GM21619 (cell line): ENCODE measurements at regions not wholly inside any gene's neighbourhood (a gene's known extent, or its start where the extent isn't known, plus 50 kb on each side); places are given as distances from the start of the nearest gene placed in this dataset.

Experiments
- ATAC-seq: cut with Tn5 transposase; IDR thresholded peaks from one replicate; pipeline ENCODE4 v1.9.1; 2021; ENCODE audit not compliant: unreplicated experiment

DNA sequence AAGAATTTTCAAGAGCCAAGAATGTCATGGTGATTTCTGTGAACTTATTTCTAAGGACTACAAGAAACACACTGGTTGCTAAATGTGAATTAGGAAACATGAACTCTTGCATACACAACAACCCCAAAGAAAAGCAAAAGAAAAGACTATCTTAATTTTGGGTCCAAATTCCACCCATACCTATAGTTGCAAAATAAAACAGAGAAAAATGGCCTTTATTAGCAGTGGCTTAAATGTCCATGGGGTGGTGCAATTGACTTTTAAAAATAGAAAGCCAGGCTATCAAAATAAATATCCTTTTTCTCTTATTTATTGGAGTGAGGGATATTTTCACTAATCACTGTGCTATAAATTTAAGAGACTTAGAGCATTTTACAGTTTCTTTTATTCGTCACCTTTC lies 80.9 kb upstream of the DPYD start:
- ATAC-seq = no peak

DNA sequence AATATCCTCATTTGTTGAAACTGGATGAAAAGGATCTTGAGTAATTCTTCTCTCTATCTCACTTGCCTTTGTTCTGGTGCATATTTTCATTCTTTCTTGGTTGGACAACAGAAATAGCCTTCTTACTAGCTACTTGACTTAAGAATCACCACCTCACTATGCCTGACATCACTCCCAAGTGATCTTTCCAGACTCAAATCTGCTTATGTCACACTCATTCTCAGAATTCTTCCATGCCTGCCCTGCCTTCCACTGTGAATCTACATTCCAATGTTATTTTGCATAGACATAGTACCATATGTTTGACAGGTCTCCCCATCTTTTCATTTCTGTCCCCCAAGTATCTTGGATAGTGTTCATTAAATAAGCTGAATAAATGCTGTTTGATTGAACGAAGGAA lies 78.5 kb upstream of the DPYD start:
- ATAC-seq = no peak

DNA sequence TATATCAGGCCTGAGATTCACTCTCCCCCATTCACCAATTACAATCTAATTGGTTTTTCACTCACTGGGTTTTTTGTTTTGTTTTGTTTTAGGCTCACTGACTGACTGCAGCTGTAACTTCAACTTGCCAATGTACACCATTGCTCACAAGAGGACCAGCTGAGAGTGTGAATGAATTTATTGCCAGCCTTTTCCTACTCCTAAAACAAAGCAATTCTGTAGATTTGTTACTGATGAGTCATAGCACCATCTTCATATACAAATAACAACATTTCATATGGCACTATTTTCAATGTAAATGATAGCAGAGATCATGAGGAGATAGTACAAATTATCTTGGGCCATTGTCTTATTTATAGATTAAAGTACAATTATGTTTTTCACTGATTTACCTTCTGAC lies 76.0 kb upstream of the DPYD start:
- no peak for ATAC-seq

DNA sequence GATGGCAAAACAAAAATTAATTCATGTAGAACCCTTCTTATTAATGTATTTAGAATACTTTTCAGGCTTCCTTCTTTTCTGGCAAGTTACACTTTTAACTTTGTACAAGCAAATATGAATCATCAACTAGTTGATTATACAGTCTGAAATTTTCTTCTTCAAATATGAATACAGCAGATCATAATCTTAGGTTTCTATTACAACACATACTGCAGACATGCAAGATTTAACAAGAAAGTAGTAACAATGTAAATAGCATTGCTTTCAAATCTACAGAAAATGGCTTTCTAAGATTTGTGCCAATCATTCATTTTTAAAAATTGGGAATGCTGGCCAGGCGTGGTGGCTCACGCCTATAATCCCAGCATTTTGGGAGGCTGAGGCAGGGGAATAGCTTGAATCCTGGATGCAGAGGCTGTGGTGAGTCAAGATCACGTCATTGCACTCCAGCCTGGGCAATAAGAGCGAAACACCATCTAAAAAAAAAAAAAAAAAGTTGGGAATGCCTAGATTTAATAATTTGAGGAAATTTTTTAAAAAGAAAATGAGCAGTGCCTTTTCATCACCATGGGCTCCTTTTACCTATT lies 68.4 kb upstream of the DPYD start:
- no peak for ATAC-seq

DNA sequence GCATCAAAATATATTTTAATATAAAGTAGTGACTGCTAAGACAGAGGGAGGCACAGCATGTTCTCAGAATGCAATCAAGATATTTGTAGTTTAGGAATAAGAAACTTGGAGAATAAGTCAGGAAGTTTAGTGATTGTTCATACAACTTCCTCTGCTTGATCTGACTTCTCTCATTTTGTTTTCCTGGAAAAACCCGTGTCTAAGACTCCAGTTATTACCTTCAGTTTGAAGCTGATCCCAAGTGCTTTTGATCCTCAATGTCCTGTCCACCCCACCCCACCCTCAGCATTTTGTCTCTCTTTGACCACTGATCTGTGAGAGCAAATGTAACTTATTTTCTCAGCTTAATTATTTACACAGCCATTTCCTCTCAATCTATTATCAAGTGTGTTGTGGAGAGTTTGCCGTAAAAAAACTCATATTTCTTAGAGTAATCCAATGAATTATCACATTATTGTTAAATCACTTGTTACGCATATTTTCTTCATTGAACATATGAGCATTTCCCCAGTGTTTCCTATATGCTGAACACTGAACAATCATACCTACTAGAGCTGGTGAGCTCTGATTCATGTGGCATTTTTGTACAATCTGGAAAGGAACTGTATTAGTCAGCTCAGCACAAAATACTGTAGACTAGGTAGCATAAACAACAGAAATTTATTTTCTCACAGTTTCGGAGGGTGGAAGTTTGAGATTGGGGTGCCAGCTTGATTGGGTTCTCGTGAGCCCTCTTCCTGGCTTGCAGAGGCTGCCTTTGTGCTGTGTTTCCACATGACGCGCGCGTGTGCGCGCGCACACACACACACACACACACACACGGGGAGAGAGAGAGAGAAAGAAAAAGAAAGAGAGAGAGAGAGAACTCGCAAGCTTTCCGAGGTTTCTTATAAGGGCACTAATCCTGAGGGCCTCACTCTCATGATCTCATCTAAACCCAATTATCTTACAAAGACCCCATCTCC lies 65.5 kb upstream of the DPYD start:
- no peak for ATAC-seq

DNA sequence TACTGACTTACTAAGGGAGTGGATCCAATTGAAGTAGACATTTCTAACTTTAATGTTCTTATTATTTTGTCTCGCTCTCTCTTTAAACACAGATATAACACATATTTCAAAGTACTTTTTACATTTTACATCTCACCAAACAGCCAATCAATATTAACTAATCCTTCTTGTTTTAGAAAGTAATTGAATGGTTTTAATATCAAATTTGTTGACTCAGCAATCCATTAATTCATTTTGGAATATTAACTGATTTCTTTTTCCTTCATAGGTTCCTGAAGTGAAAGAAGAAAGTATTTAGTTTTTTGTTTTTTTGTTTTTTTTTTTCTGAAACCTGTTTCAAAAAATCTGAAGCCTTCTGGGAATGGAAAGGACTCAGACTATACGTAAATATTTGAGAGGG lies 62.3 kb upstream of the DPYD start:
- ATAC-seq = no peak

DNA sequence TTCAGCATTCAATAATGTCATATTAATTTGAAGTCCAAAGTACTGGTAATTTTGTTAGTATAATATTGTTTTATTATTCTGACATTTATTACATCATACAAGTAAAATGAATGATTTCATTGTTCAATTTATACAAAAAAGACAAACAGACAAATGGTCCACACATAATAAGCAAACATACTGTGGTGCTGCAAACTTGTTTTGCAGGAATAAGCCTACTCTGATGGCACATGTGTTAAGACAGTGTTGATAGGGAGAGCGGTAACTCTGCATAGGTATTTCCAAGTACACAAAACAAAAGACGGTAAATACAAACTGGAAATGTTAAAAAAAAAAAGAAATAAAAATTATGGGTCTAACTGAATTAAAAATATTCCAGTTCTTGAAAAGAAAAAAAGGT lies 59.7 kb upstream of the DPYD start:
- no peak for ATAC-seq

DNA sequence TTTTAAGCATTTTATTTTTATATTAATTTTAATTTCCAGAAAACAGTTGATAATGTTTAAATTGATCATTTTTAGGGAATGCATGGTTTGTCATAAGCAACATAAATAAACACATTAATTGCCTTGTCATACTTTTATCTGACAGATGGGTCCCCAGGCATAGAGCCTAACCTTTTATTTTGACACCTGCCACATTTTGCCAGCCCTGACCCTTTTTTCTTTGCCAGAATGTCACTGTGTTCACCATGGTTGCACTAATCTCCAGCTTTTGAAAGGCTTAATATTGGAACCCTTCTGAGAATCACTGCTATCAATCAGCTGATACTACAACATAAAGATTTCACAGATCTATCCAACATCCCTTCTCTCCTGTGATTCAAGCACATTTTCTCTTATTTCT lies 56.0 kb upstream of the DPYD start:
- ATAC-seq = no peak
